B cell (primary cell): ENCODE measurements at regions not wholly inside any gene's neighbourhood (a gene's known extent, or its start where the extent isn't known, plus 50 kb on each side); places are given as distances from the start of the nearest gene placed in this dataset.

Source experiments
- EZH2 ChIP-seq: IDR thresholded peaks from 2 replicates; pipeline ENCODE4 v1.6.1; 2012; ENCODE audit warnings: borderline replicate concordance, low read depth, mild to moderate bottlenecking, moderate library complexity, low read length; ENCODE audit not compliant: insufficient read depth, poor library complexity, severe bottlenecking
- TF ChIP-seq, protein P1 (sequence below): fragments of 200-600 bp; IDR thresholded peaks from one replicate; pipeline ENCODE4 v1.8.0; 2022; ENCODE audit warnings: antibody characterized with exemption, mild to moderate bottlenecking

DNA sequence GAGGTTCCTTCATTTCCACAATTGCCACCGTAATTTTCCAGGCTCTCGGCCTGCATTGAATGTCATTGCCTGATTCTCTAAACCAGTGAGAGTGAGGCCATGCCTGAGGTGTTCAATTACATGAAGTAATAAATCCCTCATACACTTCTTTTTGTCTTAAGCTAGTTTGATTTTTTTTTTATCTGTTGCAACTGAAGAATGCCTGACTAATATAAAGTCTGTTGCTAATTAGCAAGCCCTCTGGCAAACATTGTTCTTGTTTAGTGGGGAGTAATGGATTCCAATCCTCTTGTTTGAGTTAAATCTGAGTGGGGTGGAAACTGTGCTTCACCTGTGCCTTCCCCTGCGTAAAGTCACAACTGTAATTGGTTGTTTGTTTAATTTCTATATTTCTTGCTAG is 338.1 kb upstream of the ATP10B start:
- TF ChIP-seq, protein P1, sequence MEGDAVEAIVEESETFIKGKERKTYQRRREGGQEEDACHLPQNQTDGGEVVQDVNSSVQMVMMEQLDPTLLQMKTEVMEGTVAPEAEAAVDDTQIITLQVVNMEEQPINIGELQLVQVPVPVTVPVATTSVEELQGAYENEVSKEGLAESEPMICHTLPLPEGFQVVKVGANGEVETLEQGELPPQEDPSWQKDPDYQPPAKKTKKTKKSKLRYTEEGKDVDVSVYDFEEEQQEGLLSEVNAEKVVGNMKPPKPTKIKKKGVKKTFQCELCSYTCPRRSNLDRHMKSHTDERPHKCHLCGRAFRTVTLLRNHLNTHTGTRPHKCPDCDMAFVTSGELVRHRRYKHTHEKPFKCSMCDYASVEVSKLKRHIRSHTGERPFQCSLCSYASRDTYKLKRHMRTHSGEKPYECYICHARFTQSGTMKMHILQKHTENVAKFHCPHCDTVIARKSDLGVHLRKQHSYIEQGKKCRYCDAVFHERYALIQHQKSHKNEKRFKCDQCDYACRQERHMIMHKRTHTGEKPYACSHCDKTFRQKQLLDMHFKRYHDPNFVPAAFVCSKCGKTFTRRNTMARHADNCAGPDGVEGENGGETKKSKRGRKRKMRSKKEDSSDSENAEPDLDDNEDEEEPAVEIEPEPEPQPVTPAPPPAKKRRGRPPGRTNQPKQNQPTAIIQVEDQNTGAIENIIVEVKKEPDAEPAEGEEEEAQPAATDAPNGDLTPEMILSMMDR, result no peak
- TF ChIP-seq EZH2, result no peak
